Heart left ventricle (tissue), 13 donors: ENCODE measurements at regions not wholly inside any gene's neighbourhood (a gene's known extent, or its start where the extent isn't known, plus 50 kb on each side); places are given as distances from the start of the nearest gene placed in this dataset.

Experiments used
- POLR2A ChIP-seq, 2 donors: fragments of 450-650 bp; IDR thresholded peaks; one replicate each; pipeline ENCODE4 v1.6.1; 2017; ENCODE audit warnings: antibody characterized with exemption in 2 of 2, mild to moderate bottlenecking in 2 of 2, moderate library complexity in 2 of 2
- TF ChIP-seq, protein P1 (sequence below), 12 donors: fragments of 200-600 bp; sonication (generic) in 4 of 12; IDR thresholded peaks; one replicate each; pipeline versions ENCODE4 v1.5.0 to v1.8.0; 2018 to 2022; ENCODE audit warnings: antibody characterized with exemption in 12 of 12, mild to moderate bottlenecking in 5 of 12
- donor health status: ischemic (EF 13 %, LVEDD 7.1; RV severe dilation, severe dysfunction).
- donor health status: DM: no; HTN: yes; CAD: no.
- donor health status: DM: no; HTN: no; CAD: no.
- donor health status: ischemic (EF 25% LVEDD 6.9; RV normal size, moderate dysfunction).
- donor health status: ischemic (EF 25% LVEDD 5.7; RV mildly dilated, moderate dysfunction).
- donor health status: ischemic (EF 35%, LVEDD 5.7; RV mildly dilated, moderate dysfunction).
- donor health status: nonischemic (EF 11% LVEDD 7.7; RV severe dilation, severe dysfunction).
- donor health status: DM: yes; HTN: yes; CAD: no.
- donor health status: PGD.
- donor health status: ischemic (EF 29% LVEDD 5.4; RV normal size, mild dysfunction).
- donor health status: nonischemic (EF 23%, LVEDD 6.1; RV moderate dilation, normal function).

DNA sequence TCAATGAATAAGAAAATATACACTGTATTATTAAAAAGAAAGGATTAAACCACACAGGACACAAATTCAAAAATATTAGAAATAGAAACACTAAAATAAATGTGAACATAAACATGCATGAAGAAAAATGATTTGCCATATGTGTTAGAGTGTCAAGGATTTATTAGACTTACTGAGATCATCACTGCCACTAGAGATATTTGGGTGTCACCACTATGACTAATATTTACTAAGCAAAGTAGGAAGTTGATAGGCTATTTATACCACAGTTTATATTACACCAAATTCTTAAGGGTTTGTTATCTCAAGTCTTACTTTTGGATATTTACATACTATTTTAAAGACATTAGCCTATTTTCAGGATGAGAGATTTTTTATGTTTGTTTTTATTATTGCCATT, 575.0 kb upstream of the SGO1 start:
- TF ChIP-seq, protein P1, sequence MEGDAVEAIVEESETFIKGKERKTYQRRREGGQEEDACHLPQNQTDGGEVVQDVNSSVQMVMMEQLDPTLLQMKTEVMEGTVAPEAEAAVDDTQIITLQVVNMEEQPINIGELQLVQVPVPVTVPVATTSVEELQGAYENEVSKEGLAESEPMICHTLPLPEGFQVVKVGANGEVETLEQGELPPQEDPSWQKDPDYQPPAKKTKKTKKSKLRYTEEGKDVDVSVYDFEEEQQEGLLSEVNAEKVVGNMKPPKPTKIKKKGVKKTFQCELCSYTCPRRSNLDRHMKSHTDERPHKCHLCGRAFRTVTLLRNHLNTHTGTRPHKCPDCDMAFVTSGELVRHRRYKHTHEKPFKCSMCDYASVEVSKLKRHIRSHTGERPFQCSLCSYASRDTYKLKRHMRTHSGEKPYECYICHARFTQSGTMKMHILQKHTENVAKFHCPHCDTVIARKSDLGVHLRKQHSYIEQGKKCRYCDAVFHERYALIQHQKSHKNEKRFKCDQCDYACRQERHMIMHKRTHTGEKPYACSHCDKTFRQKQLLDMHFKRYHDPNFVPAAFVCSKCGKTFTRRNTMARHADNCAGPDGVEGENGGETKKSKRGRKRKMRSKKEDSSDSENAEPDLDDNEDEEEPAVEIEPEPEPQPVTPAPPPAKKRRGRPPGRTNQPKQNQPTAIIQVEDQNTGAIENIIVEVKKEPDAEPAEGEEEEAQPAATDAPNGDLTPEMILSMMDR (IDR thresholded peaks at IDR 0.05), result no peak
- TF ChIP-seq POLR2A (IDR thresholded peaks at IDR 0.05), result no peak
